ENCODE measurements at regions not wholly inside any gene's neighbourhood (a gene's known extent, or its start where the extent isn't known, plus 50 kb on each side); places are given as distances from the start of the nearest gene placed in this dataset.
A peak's percentile ranks its signal among the peaks of the same experiment; 100 is the strongest.
"Not testable (repeated sequence)": the region's sequence is repeated elsewhere in the genome, so short reads cannot be mapped to it uniquely, and the experiment has no call there.

GRCh38 chr1:219430419-219430818 lies 182.5 kb downstream of the ZC3H11B start:
- DNase-seq: no peak

- DNase-seq: no peak
These were observed 184.3 kb downstream of the ZC3H11B start for GRCh38 chr1:219428651-219429050.

GRCh38 chr1:219427989-219428388 lies 184.9 kb downstream of the ZC3H11B start:
- no peak for DNase-seq

- DNase-seq: no peak
These were observed 185.5 kb downstream of the ZC3H11B start for GRCh38 chr1:219427403-219427802.

- DNase-seq: no peak
These were observed 189.9 kb downstream of the ZC3H11B start for GRCh38 chr1:219422811-219423598.

- DNase-seq: no peak
These were observed 192.0 kb downstream of the ZC3H11B start for GRCh38 chr1:219420913-219421312.

- no peak for DNase-seq
These were observed 193.0 kb downstream of the ZC3H11B start for GRCh38 chr1:219419860-219420259.

GRCh38 chr1:219419065-219419464 lies 193.8 kb downstream of the ZC3H11B start:
- DNase-seq: no peak

GRCh38 chr1:219417610-219418009 lies 195.3 kb downstream of the ZC3H11B start:
- no peak for DNase-seq

- DNase-seq: peak; percentile 2
These were observed 196.2 kb downstream of the ZC3H11B start for GRCh38 chr1:219416598-219417238.

- no peak for DNase-seq
These were observed 197.0 kb downstream of the ZC3H11B start for GRCh38 chr1:219415915-219416314.

- DNase-seq: no peak
These were observed 197.5 kb downstream of the ZC3H11B start for GRCh38 chr1:219415433-219415832.

- DNase-seq: no peak
These were observed 198.7 kb downstream of the ZC3H11B start for GRCh38 chr1:219414250-219414649.

GRCh38 chr1:219413536-219413935 lies 199.4 kb downstream of the ZC3H11B start:
- no peak for DNase-seq

- no peak for DNase-seq
These were observed 200.1 kb downstream of the ZC3H11B start for GRCh38 chr1:219412772-219413171.

GRCh38 chr1:219410721-219411120 lies 202.2 kb downstream of the ZC3H11B start:
- DNase-seq: not testable (repeated sequence)

GRCh38 chr1:219405531-219406331 lies 207.2 kb downstream of the ZC3H11B start:
- DNase-seq: no peak

- no peak for DNase-seq
These were observed 208.3 kb downstream of the ZC3H11B start for GRCh38 chr1:219404629-219405028.

GRCh38 chr1:219402925-219403324 lies 210.0 kb downstream of the ZC3H11B start:
- DNase-seq: no peak

- DNase-seq: no peak
These were observed 210.9 kb downstream of the ZC3H11B start for GRCh38 chr1:219401724-219402625.

GRCh38 chr1:219399446-219399845 lies 213.5 kb downstream of the ZC3H11B start:
- no peak for DNase-seq

GRCh38 chr1:219398815-219399396 lies 214.0 kb downstream of the ZC3H11B start:
- no peak for DNase-seq
